H1 (cell line): ENCODE measurements at regions not wholly inside any gene's neighbourhood (a gene's known extent, or its start where the extent isn't known, plus 50 kb on each side); places are given as distances from the start of the nearest gene placed in this dataset.

Source experiments
- CTCF ChIA-PET: fragments of 300-600 bp; sonication (Branson Sonifier 250); formaldehyde crosslinking; loops from one replicate; lab custom pipeline; 2021; ENCODE audit not compliant: partially characterized antibody; lab: Charles Lee
- POLR2A ChIA-PET: fragments of 300-600 bp; sonication (Branson Sonifier 250); formaldehyde crosslinking; loops from one replicate; lab custom pipeline; 2021; ENCODE audit warnings: inconsistent platforms; ENCODE audit not compliant: partially characterized antibody; lab: Charles Lee
- DNase-seq, 2 experiments: peaks; one replicate each; pipeline versions ENCODE4 v3.0.0 to v3.0.0-alpha.2; 2010 to 2022; ENCODE audit warnings: low spot score in 2 of 2, low read depth in 1 of 2, mixed read lengths in 1 of 2
- FAIRE-seq: peaks from 2 replicates; lab custom pipeline; 2011; peaks lifted over from hg19 to GRCh38; lab: Jason Lieb, UNC
- H2AFZ ChIP-seq: 2 replicates; pipeline ENCODE4 v1.8.1; 2012; ENCODE audit warnings: low read length, inconsistent platforms
- H2AK5ac ChIP-seq: 2 replicates; pipeline ENCODE4 v1.6.1; 2013; ENCODE audit warnings: low read depth, low read length
- H2BK120ac ChIP-seq: replicated peaks from 2 replicates; pipeline ENCODE3; 2013; ENCODE audit warnings: low read depth, low read length, inconsistent platforms
- H2BK12ac ChIP-seq: 2 replicates; pipeline ENCODE4 v1.6.1; 2013; ENCODE audit warnings: low read depth, low read length
- H2BK15ac ChIP-seq: 2 replicates; pipeline ENCODE4 v1.6.1; 2013; ENCODE audit warnings: low read length
- H2BK20ac ChIP-seq: 2 replicates; pipeline ENCODE4 v1.6.1; 2013; ENCODE audit warnings: low read length
- H2BK5ac ChIP-seq: 2 replicates; pipeline ENCODE4 v1.6.1; 2013; ENCODE audit warnings: low read depth, low read length
- H3K14ac ChIP-seq: 2 replicates; pipeline ENCODE4 v1.6.1; 2013; ENCODE audit warnings: inconsistent platforms; ENCODE audit not compliant: insufficient read length
- H3K18ac ChIP-seq: 2 replicates; pipeline ENCODE4 v1.6.1; 2013; ENCODE audit warnings: low read length; ENCODE audit errors: extremely low read depth
- H3K23ac ChIP-seq: 2 replicates; pipeline ENCODE4 v1.6.1; 2013; ENCODE audit warnings: inconsistent platforms; ENCODE audit not compliant: insufficient read length
- H3K23me2 ChIP-seq: 2 replicates; pipeline ENCODE4 v1.6.1; 2013; ENCODE audit warnings: low read depth, low read length
- H3K27ac ChIP-seq: 2 replicates; pipeline ENCODE4 v1.6.1; 2011; ENCODE audit warnings: low read depth, low read length, inconsistent platforms
- H3K27me3 ChIP-seq, 4 experiments: replicated peaks in 1 of 4; 1 replicate in 1 of 4; 2 replicates in 3 of 4; pipeline versions ENCODE4 v1.6.1 to v1.8.1; 2011 to 2013; ENCODE audit warnings: low read length in 3 of 4, mild to moderate bottlenecking in 3 of 4, inconsistent platforms in 2 of 4, mixed read lengths in 2 of 4, moderate library complexity in 1 of 4; ENCODE audit not compliant: control insufficient read depth in 3 of 4, insufficient read depth in 3 of 4; ENCODE audit errors: extremely low read depth in 1 of 4
- H3K36me3 ChIP-seq, 4 experiments: 2 replicates each; pipeline versions ENCODE4 v1.6.1 to v1.8.1; 2011 to 2013; ENCODE audit warnings: mild to moderate bottlenecking in 4 of 4, low read length in 3 of 4, moderate library complexity in 2 of 4, control low read depth in 1 of 4, inconsistent platforms in 1 of 4; ENCODE audit not compliant: insufficient read depth in 4 of 4, control insufficient read depth in 2 of 4
- H3K4ac ChIP-seq: replicated peaks from 2 replicates; pipeline ENCODE3; 2013; ENCODE audit warnings: low read length, low read depth, mixed read lengths, inconsistent platforms; ENCODE audit not compliant: insufficient read length
- H3K4me1 ChIP-seq, 4 experiments: replicated peaks in 1 of 4; 1 replicate in 1 of 4; 2 replicates in 3 of 4; pipeline versions ENCODE4 v1.6.1 to v1.8.1; 2011 to 2013; ENCODE audit warnings: low read length in 3 of 4, inconsistent platforms in 2 of 4, mixed read lengths in 1 of 4; ENCODE audit not compliant: insufficient read depth in 4 of 4, control insufficient read depth in 3 of 4
- H3K4me2 ChIP-seq, 2 experiments: 2 replicates each; pipeline versions ENCODE4 v1.6.1 to v1.8.1; 2011 to 2013; ENCODE audit warnings: low read depth in 2 of 2, low read length in 2 of 2, control low read depth in 1 of 2, inconsistent platforms in 1 of 2, mild to moderate bottlenecking in 1 of 2; ENCODE audit not compliant: insufficient read depth in 1 of 2
- H3K4me3 ChIP-seq, 4 experiments: fragments of 200-600, 300-600 bp in 1 of 4; sonication (generic), shearing (Covaris generic), sonication (Bioruptor Twin) in 1 of 4; 2 replicates each; pipeline versions ENCODE4 v1.5.1 to v1.8.1; 2011 to 2016; ENCODE audit warnings: low read length in 4 of 4, low read depth in 3 of 4, control low read depth in 2 of 4, inconsistent platforms in 2 of 4, mild to moderate bottlenecking in 2 of 4, mixed read lengths in 1 of 4, moderate library complexity in 1 of 4; ENCODE audit not compliant: insufficient read depth in 2 of 4; ENCODE audit errors: extremely low read depth in 1 of 4
- H3K56ac ChIP-seq: replicated peaks from 2 replicates; pipeline ENCODE3; 2013; ENCODE audit warnings: low read depth, mild to moderate bottlenecking, mixed read lengths, low read length, inconsistent platforms; ENCODE audit not compliant: insufficient read length
- H3K79me1 ChIP-seq: 2 replicates; pipeline ENCODE4 v1.6.1; 2013; ENCODE audit warnings: low read depth, low read length, control low read depth
- H3K79me2 ChIP-seq, 2 experiments: 2 replicates each; pipeline versions ENCODE4 v1.6.1 to v1.8.1; 2012 to 2013; ENCODE audit warnings: low read length in 2 of 2, mild to moderate bottlenecking in 2 of 2, inconsistent platforms in 1 of 2; ENCODE audit not compliant: insufficient read depth in 2 of 2, control insufficient read depth in 1 of 2
- H3K9ac ChIP-seq, 4 experiments: replicated peaks in 1 of 4; 1 replicate in 1 of 4; 2 replicates in 3 of 4; pipeline versions ENCODE4 v1.6.1 to v1.8.1; 2011 to 2013; ENCODE audit warnings: low read depth in 3 of 4, low read length in 3 of 4, control low read depth in 2 of 4, mild to moderate bottlenecking in 2 of 4, moderate library complexity in 2 of 4, inconsistent platforms in 1 of 4; ENCODE audit errors: extremely low read depth in 1 of 4
- H3K9me3 ChIP-seq, 2 experiments: 2 replicates each; pipeline versions ENCODE4 v1.6.1 to v1.8.1; 2012 to 2013; ENCODE audit warnings: mild to moderate bottlenecking in 2 of 2, moderate library complexity in 2 of 2, control low read depth in 1 of 2, inconsistent platforms in 1 of 2, low read depth in 1 of 2, low read length in 1 of 2, mixed read lengths in 1 of 2; ENCODE audit not compliant: insufficient read depth in 2 of 2
- H4K20me1 ChIP-seq, 2 experiments: replicated peaks in 1 of 2; 2 replicates each; pipeline versions ENCODE3 to v1.8.1; 2011 to 2013; ENCODE audit warnings: inconsistent platforms in 2 of 2, low read length in 2 of 2, mild to moderate bottlenecking in 1 of 2; ENCODE audit not compliant: insufficient read depth in 2 of 2, control insufficient read depth in 1 of 2
- H4K5ac ChIP-seq: 2 replicates; pipeline ENCODE4 v1.6.1; 2013; ENCODE audit warnings: low read length, low read depth, mixed read lengths, inconsistent platforms; ENCODE audit not compliant: insufficient read length
- H4K8ac ChIP-seq: 2 replicates; pipeline ENCODE4 v1.8.0; 2013; ENCODE audit warnings: mild to moderate bottlenecking, moderate library complexity, low read length, inconsistent platforms; ENCODE audit not compliant: insufficient read depth; ENCODE audit errors: extremely low read depth
- H4K91ac ChIP-seq: replicated peaks from 2 replicates; pipeline ENCODE3; 2013; ENCODE audit warnings: low read length, mixed read lengths, inconsistent platforms; ENCODE audit not compliant: insufficient read length
- EP300 ChIP-seq, 2 experiments: IDR thresholded peaks; 1 replicate in 1 of 2; 2 replicates in 1 of 2; pipeline ENCODE4 v1.6.1; 2011 to 2012; ENCODE audit warnings: low read depth in 2 of 2, low read length in 2 of 2, mild to moderate bottlenecking in 2 of 2, borderline replicate concordance in 1 of 2, inconsistent platforms in 1 of 2, moderate library complexity in 1 of 2
- EZH2 ChIP-seq: fragments of 200-600 bp; sonication (generic); IDR thresholded peaks from 2 replicates; pipeline ENCODE4 v1.7.1; 2012; ENCODE audit warnings: low read depth, mild to moderate bottlenecking, moderate library complexity, low read length, inconsistent platforms; ENCODE audit not compliant: severe bottlenecking
- POLR2A ChIP-seq, 2 experiments: IDR thresholded peaks; 1 replicate in 1 of 2; 2 replicates in 1 of 2; pipeline ENCODE4 v1.6.1; 2011; ENCODE audit warnings: low read depth in 2 of 2, low read length in 2 of 2, mild to moderate bottlenecking in 2 of 2; ENCODE audit errors: control extremely low read depth in 1 of 2
- WGBS, 2 experiments: shearing (Covaris generic) in 1 of 2; methylation state at CpG; one replicate each; pipeline versions ENCODE4 v1.1.6 to v1.1.7; 2013 to 2015; ENCODE audit warnings: low lambda C conversion rate in 2 of 2, mixed read lengths in 2 of 2, inconsistent platforms in 1 of 2, low coverage in 1 of 2, missing lambda C conversion rate in 1 of 2; ENCODE audit not compliant: insufficient replicate concordance in 2 of 2, insufficient coverage in 1 of 2, insufficient read length in 1 of 2; ENCODE audit errors: extremely low coverage in 1 of 2, missing lambda C conversion rate in 1 of 2; 5-methylcytosine and 5-hydroxymethylcytosine counted together

- no peak overlapping the region for H2BK15ac ChIP-seq
- H2BK12ac ChIP-seq, result no peak overlapping the region
- H3K9ac ChIP-seq, result no peak overlapping the region
- 95% methylated on average over 2 of the region's 2 CpGs; no CpG with 5 or more reads in 1 of the 2 experiments for WGBS, 2 experiments
- ChIA-PET CTCF (interaction anchor here (1.0 to 1.6 kb wide), 3 partner anchors 27 to 80 kb away, joined by 3 to 5 read pairs (median 3); no protein-coding TSS in a partner anchor), POLR2A (no interaction called here)
- H4K5ac ChIP-seq, result no peak overlapping the region
- peak overlapping the region; percentile 30 for H4K91ac ChIP-seq
- H4K8ac ChIP-seq, result no peak overlapping the region
- no peak overlapping the region for H3K4me3 ChIP-seq
- no peak for DNase-seq
- no peaks in the 10 kb centered on the region for H3K79me1 ChIP-seq
- no peaks in the 10 kb centered on the region for H3K23me2 ChIP-seq
- H2AK5ac ChIP-seq, result no peak overlapping the region
- no peak for FAIRE-seq
- peaks cover 0 to 2% (median 0%) of the 10 kb centered on the region in 4 experiments; a peak in 1 of 7 replicates for H3K4me1 ChIP-seq
- H3K4me2 ChIP-seq, result no peak overlapping the region
- TF ChIP-seq EZH2, result no peak
- TF ChIP-seq EP300 (IDR thresholded peaks at IDR 0.05; ENCODE audit: borderline replicate concordance in 1 of 2, low read depth in 2 of 2, low read length in 2 of 2), result no peak
- TF ChIP-seq POLR2A (IDR thresholded peaks at IDR 0.05; ENCODE audit: control extremely low read depth in 1 of 2, low read depth in 2 of 2, low read length in 2 of 2), result no peak
- no peaks in the 10 kb centered on the region for H4K20me1 ChIP-seq
- no peak overlapping the region for H3K14ac ChIP-seq
- H3K9me3 ChIP-seq, result no peaks in the 10 kb centered on the region
- no peaks in the 10 kb centered on the region for H3K79me2 ChIP-seq
- H2BK5ac ChIP-seq, result no peak overlapping the region
- H2AFZ ChIP-seq, result 0 out of 2 replicates have a peak overlapping the region, but pooled peaks have one; percentile 39
- H3K23ac ChIP-seq, result no peak overlapping the region
- no peak overlapping the region for H2BK120ac ChIP-seq
- no peak overlapping the region for H3K27ac ChIP-seq
- no peak overlapping the region; the same call in 1 of the 2 replicates for H3K18ac ChIP-seq
- no peaks in the 10 kb centered on the region for H3K27me3 ChIP-seq
- 0 out of 2 replicates have a peak overlapping the region, but pooled peaks have one; percentile 13 for H2BK20ac ChIP-seq
- H3K4ac ChIP-seq, result no peak overlapping the region
- H3K56ac ChIP-seq, result no peak overlapping the region
- H3K36me3 ChIP-seq, result no peaks in the 10 kb centered on the region
These were observed 248.7 kb upstream of the IL12A start for GRCh38 chr3:159739969-159740368.
